OCI-LY7 (cell line): ENCODE measurements at regions not wholly inside any gene's neighbourhood (a gene's known extent, or its start where the extent isn't known, plus 50 kb on each side); places are given as distances from the start of the nearest gene placed in this dataset.

Experiments used
- BruUV-seq: library from RNA; stranded (reverse); fragments of 400-500 nt; replicated peaks from 2 replicates; lab custom pipeline; 2021; lab: Mats Ljungman, UMichigan
- CTCF ChIA-PET: fragments of 300-600 bp; sonication (Branson Sonifier 250); formaldehyde crosslinking; loops from one replicate; lab custom pipeline; 2022; ENCODE audit warnings: antibody characterized with exemption; ENCODE audit not compliant: unreplicated experiment; lab: Charles Lee
- POLR2A ChIA-PET: fragments of 300-600 bp; sonication (Branson Sonifier 250); formaldehyde crosslinking; loops from one replicate; lab custom pipeline; 2022; ENCODE audit warnings: antibody characterized with exemption; lab: Charles Lee
- DNase-seq: peaks from one replicate; pipeline ENCODE4 v3.0.0-alpha.2; 2015; ENCODE audit warnings: low spot score
- H2AFZ ChIP-seq: fragments of 200-600 bp; sonication (generic), shearing (Covaris generic); 2 replicates; pipeline ENCODE4 v1.6.1; 2014; ENCODE audit warnings: mild to moderate bottlenecking, antibody characterized with exemption, low read length, moderate library complexity
- H3K27ac ChIP-seq: fragments of 200-600 bp; sonication (generic); 2 replicates; pipeline ENCODE4 v1.5.1; 2014; ENCODE audit warnings: mixed run types, low read depth, mild to moderate bottlenecking, moderate library complexity, low read length, inconsistent platforms; ENCODE audit not compliant: poor library complexity, severe bottlenecking
- H3K36me3 ChIP-seq: fragments of 200-600 bp; sonication (generic); 2 replicates; pipeline ENCODE4 v1.6.1; 2014; ENCODE audit warnings: mild to moderate bottlenecking, antibody characterized with exemption, low read length, moderate library complexity, mixed read lengths; ENCODE audit not compliant: insufficient read depth
- H3K4me1 ChIP-seq: fragments of 200-600 bp; sonication (generic); 2 replicates; pipeline ENCODE4 v1.5.1; 2014; ENCODE audit warnings: mild to moderate bottlenecking, low read length; ENCODE audit not compliant: insufficient read depth, poor library complexity, severe bottlenecking
- H3K4me2 ChIP-seq: fragments of 200-600 bp; sonication (generic); 2 replicates; pipeline ENCODE4 v1.6.1; 2014; ENCODE audit warnings: mild to moderate bottlenecking, low read length
- H3K4me3 ChIP-seq: fragments of 200-600 bp; sonication (generic); 2 replicates; pipeline ENCODE4 v1.5.1; 2014; ENCODE audit warnings: mild to moderate bottlenecking, low read depth, low read length; ENCODE audit not compliant: poor library complexity, severe bottlenecking
- H3K79me2 ChIP-seq: fragments of 200-600 bp; sonication (generic); 2 replicates; pipeline ENCODE4 v1.6.1; 2016; ENCODE audit warnings: low read depth, mild to moderate bottlenecking, low read length, moderate library complexity, mixed read lengths; ENCODE audit not compliant: insufficient read depth
- H3K9me2 ChIP-seq: fragments of 200-600 bp; sonication (generic); 2 replicates; pipeline ENCODE4 v1.6.1; 2016; ENCODE audit warnings: mild to moderate bottlenecking, low read length, mixed read lengths; ENCODE audit not compliant: insufficient read depth
- H3K9me3 ChIP-seq: fragments of 200-600 bp; sonication (generic); 2 replicates; pipeline ENCODE4 v1.6.1; 2014; ENCODE audit warnings: mild to moderate bottlenecking, mixed run types, low read length, mixed read lengths
- H4K20me1 ChIP-seq: fragments of 200-600 bp; sonication (generic); 2 replicates; pipeline ENCODE4 v1.6.1; 2014; ENCODE audit warnings: mild to moderate bottlenecking, antibody characterized with exemption, low read length, moderate library complexity, mixed read lengths; ENCODE audit not compliant: insufficient read depth
- CTCF ChIP-seq: fragments of 200-600 bp; sonication (generic); conservative IDR thresholded peaks from 2 replicates; pipeline ENCODE4 v1.5.1; 2014; ENCODE audit warnings: mild to moderate bottlenecking, antibody characterized with exemption, low read length, moderate library complexity, mixed read lengths
- EZH2phosphoT487 ChIP-seq: fragments of 200-600 bp; sonication (generic); IDR thresholded peaks from 2 replicates; pipeline ENCODE4 v1.6.1; 2018; ENCODE audit warnings: low read depth, borderline replicate concordance, mild to moderate bottlenecking, mixed run types, antibody characterized with exemption, low read length, moderate library complexity, mixed read lengths
- intact Hi-C: fragments of 100-400 bp; cut with micrococcal nuclease; formaldehyde crosslinking; loops from one replicate; pipeline ENCODE4 v1.10.0; 2022; ENCODE audit not compliant: unreplicated experiment

DNA sequence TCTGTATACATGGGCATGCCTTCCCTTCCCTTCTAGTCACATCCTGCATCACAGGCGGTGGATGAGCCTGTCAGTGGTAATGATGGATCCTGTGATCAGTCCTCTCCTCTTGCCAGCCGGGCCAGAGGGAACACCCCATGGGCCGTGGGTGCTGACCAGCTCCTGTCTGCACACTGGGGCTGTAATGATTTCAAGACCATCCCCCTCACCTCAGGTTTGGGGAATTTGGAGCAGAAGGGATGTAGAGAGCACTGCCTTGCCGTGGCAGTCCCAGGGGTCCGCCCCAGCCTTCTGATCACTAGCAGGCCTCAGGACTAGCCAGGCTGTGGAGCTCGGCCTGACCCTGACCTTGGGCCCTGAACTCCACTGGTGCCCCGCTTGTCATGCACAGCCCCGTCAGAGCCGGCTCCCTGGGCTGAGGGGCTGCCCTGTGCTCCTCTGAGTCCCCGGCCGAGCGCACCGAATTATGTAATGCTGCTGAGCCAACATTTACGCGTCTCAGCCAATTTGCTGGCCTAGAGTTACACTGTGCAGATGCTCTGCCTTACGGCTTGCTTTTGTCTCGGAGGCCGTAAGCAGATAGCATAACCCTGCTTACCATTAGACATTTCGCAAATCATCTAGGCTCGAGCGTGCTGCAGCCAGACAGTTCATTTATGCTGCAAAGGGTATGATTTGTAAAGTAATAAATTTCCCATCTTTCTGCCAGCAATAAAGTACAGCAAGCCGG is 155.3 kb downstream of the MACROH2A1 start:
- ChIA-PET CTCF (interaction anchor here (1.0 kb wide), 1 partner anchor 20 kb away, joined by 3 read pairs; no protein-coding TSS in a partner anchor), POLR2A (no interaction called here)
- no peak overlapping the region for H3K4me3 ChIP-seq
- no peak for TF ChIP-seq EZH2phosphoT487
- no peak for TF ChIP-seq CTCF
- H3K4me1 ChIP-seq = no peaks in the 10 kb centered on the region
- H3K27ac ChIP-seq = no peak overlapping the region
- H3K9me3 ChIP-seq = no peaks in the 10 kb centered on the region
- H4K20me1 ChIP-seq = no peaks in the 10 kb centered on the region
- intact Hi-C loops = no loop called here
- H3K9me2 ChIP-seq = no peaks in the 10 kb centered on the region
- no TSS peak for BruUV-seq
- H2AFZ ChIP-seq = no peak overlapping the region
- DNase-seq = no peak
- no peaks in the 10 kb centered on the region for H3K36me3 ChIP-seq
- no peak overlapping the region for H3K4me2 ChIP-seq
- H3K79me2 ChIP-seq = no peaks in the 10 kb centered on the region

DNA sequence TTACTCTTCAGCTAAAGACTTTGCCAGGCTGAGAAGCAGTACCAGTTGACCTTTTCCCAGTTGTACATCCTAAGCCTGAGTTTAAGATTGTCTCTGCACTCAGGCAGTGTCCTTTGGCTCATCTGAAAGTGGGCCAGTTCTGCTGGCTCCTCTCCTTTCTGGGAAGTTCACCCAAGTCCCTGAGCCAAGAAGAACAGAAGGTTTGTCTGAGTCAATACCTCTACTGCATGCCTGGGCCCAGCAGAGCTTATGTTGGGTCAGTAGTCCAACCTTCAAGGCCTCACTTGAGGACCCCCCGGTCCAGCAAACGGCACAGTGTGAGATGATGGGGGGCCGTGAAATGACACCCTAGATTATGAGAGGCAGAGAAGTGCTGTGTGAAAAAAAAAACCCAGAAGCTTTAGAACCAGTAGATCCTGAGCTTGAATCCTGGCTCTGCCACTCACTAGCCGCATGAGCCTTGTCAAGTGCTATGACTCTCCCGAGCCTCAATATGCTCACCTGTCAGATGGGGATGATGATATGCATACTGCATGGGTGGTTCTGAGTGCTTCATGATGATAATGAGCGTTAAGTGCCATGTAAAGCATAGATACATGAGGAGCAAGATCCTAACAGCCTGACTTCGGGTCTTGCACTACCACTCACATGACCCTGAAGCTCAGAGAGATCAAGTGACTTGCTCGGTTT is 156.0 kb downstream of the MACROH2A1 start:
- Histone ChIP-seq H3K9me3 (no peaks in the 10 kb centered on the region), H3K9me2 (no peaks in the 10 kb centered on the region), H3K36me3 (no peaks in the 10 kb centered on the region), H4K20me1 (no peaks in the 10 kb centered on the region), H3K27ac (no peak overlapping the region), H3K4me3 (no peak overlapping the region), H3K4me2 (no peak overlapping the region), H3K79me2 (no peaks in the 10 kb centered on the region), H3K4me1 (no peaks in the 10 kb centered on the region), H2AFZ (no peak overlapping the region)
- intact Hi-C loops = no loop called here
- CTCF ChIA-PET = interaction anchor here (1.0 kb wide), 1 partner anchor 19 kb away, joined by 3 read pairs; no protein-coding TSS in a partner anchor
- no peak for DNase-seq
- no TSS peak for BruUV-seq
- TF ChIP-seq CTCF (no peak), EZH2phosphoT487 (no peak)
- POLR2A ChIA-PET = no interaction called here
